ENCODE measurements at regions not wholly inside any gene's neighbourhood (a gene's known extent, or its start where the extent isn't known, plus 50 kb on each side); places are given as distances from the start of the nearest gene placed in this dataset.

DNA sequence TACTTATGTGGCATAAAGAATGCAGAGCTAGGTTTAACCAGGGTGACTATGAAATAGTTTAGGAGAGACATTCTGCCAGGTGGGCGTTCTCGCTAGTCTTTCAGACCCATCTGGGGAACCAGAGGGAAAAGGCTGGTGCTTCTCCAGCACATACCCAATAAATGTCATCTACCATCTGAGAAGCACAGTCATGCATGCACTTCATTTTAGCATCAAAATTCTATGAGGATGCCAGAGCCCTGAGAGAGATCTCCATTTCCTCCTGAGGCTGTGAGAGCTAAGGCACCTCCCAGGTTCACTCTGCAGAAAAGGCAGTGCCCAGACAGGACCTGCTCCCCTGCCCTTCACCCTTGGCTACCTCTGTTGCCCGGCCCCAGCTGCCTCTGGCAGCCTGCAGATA lies 196.2 kb upstream of the PRNP start:
- TF ChIP-seq, protein P1, sequence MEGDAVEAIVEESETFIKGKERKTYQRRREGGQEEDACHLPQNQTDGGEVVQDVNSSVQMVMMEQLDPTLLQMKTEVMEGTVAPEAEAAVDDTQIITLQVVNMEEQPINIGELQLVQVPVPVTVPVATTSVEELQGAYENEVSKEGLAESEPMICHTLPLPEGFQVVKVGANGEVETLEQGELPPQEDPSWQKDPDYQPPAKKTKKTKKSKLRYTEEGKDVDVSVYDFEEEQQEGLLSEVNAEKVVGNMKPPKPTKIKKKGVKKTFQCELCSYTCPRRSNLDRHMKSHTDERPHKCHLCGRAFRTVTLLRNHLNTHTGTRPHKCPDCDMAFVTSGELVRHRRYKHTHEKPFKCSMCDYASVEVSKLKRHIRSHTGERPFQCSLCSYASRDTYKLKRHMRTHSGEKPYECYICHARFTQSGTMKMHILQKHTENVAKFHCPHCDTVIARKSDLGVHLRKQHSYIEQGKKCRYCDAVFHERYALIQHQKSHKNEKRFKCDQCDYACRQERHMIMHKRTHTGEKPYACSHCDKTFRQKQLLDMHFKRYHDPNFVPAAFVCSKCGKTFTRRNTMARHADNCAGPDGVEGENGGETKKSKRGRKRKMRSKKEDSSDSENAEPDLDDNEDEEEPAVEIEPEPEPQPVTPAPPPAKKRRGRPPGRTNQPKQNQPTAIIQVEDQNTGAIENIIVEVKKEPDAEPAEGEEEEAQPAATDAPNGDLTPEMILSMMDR (IDR thresholded peaks at IDR 0.05; ENCODE audit: low read length): no peak
- TF ChIP-seq EZH2 (IDR thresholded peaks at IDR 0.05; ENCODE audit: borderline replicate concordance, low read length): no peak
